ENCODE measurements at regions not wholly inside any gene's neighbourhood (a gene's known extent, or its start where the extent isn't known, plus 50 kb on each side); places are given as distances from the start of the nearest gene placed in this dataset.

- H3K36me3 ChIP-seq = no peaks in the 10 kb centered on the region
- TF ChIP-seq POLR2A (IDR thresholded peaks at IDR 0.05) (no peak), EP300 (IDR thresholded peaks at IDR 0.05) (no peak), POLR2AphosphoS5 (IDR thresholded peaks at IDR 0.05) (no peak)
- TF ChIP-seq, protein P1, sequence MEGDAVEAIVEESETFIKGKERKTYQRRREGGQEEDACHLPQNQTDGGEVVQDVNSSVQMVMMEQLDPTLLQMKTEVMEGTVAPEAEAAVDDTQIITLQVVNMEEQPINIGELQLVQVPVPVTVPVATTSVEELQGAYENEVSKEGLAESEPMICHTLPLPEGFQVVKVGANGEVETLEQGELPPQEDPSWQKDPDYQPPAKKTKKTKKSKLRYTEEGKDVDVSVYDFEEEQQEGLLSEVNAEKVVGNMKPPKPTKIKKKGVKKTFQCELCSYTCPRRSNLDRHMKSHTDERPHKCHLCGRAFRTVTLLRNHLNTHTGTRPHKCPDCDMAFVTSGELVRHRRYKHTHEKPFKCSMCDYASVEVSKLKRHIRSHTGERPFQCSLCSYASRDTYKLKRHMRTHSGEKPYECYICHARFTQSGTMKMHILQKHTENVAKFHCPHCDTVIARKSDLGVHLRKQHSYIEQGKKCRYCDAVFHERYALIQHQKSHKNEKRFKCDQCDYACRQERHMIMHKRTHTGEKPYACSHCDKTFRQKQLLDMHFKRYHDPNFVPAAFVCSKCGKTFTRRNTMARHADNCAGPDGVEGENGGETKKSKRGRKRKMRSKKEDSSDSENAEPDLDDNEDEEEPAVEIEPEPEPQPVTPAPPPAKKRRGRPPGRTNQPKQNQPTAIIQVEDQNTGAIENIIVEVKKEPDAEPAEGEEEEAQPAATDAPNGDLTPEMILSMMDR (IDR thresholded peaks at IDR 0.05) = no peak
- H3K27ac ChIP-seq = no peak overlapping the region
- intact Hi-C loops (cut with DNase I; ENCODE audit: low total_unique reads) = no loop called here
- 75 to 82% (median 80%) methylated on average over 15 to 16 of the region's 16 CpGs for WGBS, 5 donors
- peaks cover 0 to 58% (median 0%) of the 10 kb centered on the region in 3 donors for H3K27me3 ChIP-seq
- no peak for DNase-seq
- no peaks in the 10 kb centered on the region for H3K9me3 ChIP-seq
- no peak overlapping the region for H3K4me3 ChIP-seq
- H3K4me1 ChIP-seq = no peaks in the 10 kb centered on the region
These were observed 155.4 kb upstream of the C1orf174 start for GRCh38 chr1:4055294-4055967.

- no peak overlapping the region for H3K27ac ChIP-seq
- H3K9me3 ChIP-seq = no peaks in the 10 kb centered on the region
- intact Hi-C loops (cut with DNase I; ENCODE audit: low total_unique reads) = no loop called here
- TF ChIP-seq, protein P1 (IDR thresholded peaks at IDR 0.05) = no peak
- no peak for TF ChIP-seq POLR2A (IDR thresholded peaks at IDR 0.05)
- no peak for TF ChIP-seq POLR2AphosphoS5 (IDR thresholded peaks at IDR 0.05)
- no peak for TF ChIP-seq EP300 (IDR thresholded peaks at IDR 0.05)
- DNase-seq = no peak
- no peaks in the 10 kb centered on the region for H3K36me3 ChIP-seq
- WGBS, 5 donors = 79 to 99% (median 86%) methylated on average over 7 to 9 of the region's 9 CpGs
- H3K4me1 ChIP-seq = no peaks in the 10 kb centered on the region
- peaks cover 0 to 48% (median 0%) of the 10 kb centered on the region in 3 donors for H3K27me3 ChIP-seq
- H3K4me3 ChIP-seq = no peak overlapping the region
These were observed 156.3 kb upstream of the C1orf174 start for GRCh38 chr1:4056422-4056821.

- Histone ChIP-seq H3K4me3 (no peak overlapping the region), H3K9me3 (no peaks in the 10 kb centered on the region), H3K36me3 (no peaks in the 10 kb centered on the region), H3K27me3 (peaks cover 0 to 43% (median 0%) of the 10 kb centered on the region in 3 donors), H3K27ac (no peak overlapping the region), H3K4me1 (no peaks in the 10 kb centered on the region)
- DNase-seq = no peak
- TF ChIP-seq POLR2AphosphoS5 (IDR thresholded peaks at IDR 0.05) (no peak), EP300 (IDR thresholded peaks at IDR 0.05) (no peak), POLR2A (IDR thresholded peaks at IDR 0.05) (no peak)
- TF ChIP-seq, protein P1 (IDR thresholded peaks at IDR 0.05) = no peak
- intact Hi-C loops (cut with DNase I; ENCODE audit: low total_unique reads) = no loop called here
- 75 to 89% (median 85%) methylated on average over 7 of the region's 7 CpGs for WGBS, 5 donors
These were observed 156.9 kb upstream of the C1orf174 start for GRCh38 chr1:4056989-4057388.

- H3K4me1 ChIP-seq = no peaks in the 10 kb centered on the region
- no peak for DNase-seq
- no peaks in the 10 kb centered on the region for H3K36me3 ChIP-seq
- no peak overlapping the region for H3K4me3 ChIP-seq
- H3K9me3 ChIP-seq = no peaks in the 10 kb centered on the region
- no peak for TF ChIP-seq POLR2A (IDR thresholded peaks at IDR 0.05)
- TF ChIP-seq POLR2AphosphoS5 (IDR thresholded peaks at IDR 0.05) = no peak
- no peak for TF ChIP-seq EP300 (IDR thresholded peaks at IDR 0.05)
- TF ChIP-seq, protein P1 (IDR thresholded peaks at IDR 0.05) = no peak
- H3K27ac ChIP-seq = no peak overlapping the region
- peaks cover 0 to 43% (median 0%) of the 10 kb centered on the region in 3 donors for H3K27me3 ChIP-seq
- WGBS, 5 donors = 75 to 88% (median 82%) methylated on average over 7 to 11 of the region's 11 CpGs
- intact Hi-C loops (cut with DNase I; ENCODE audit: low total_unique reads) = no loop called here
These were observed 157.5 kb upstream of the C1orf174 start for GRCh38 chr1:4057603-4058002.
